Dermis blood vessel endothelial cell (primary cell): ENCODE measurements at regions not wholly inside any gene's neighbourhood (a gene's known extent, or its start where the extent isn't known, plus 50 kb on each side); places are given as distances from the start of the nearest gene placed in this dataset.
"Not testable (repeated sequence)": the region's sequence is repeated elsewhere in the genome, so short reads cannot be mapped to it uniquely, and the experiment has no call there.

Source experiments
- DNase-seq: peaks from one replicate; pipeline ENCODE4 v3.0.0; 2010

GRCh38 chr10:8312781-8313180 lies 258.3 kb downstream of the GATA3 start:
- no peak for DNase-seq

- DNase-seq: no peak
Observed at GRCh38 chr10:8314486-8314885, 260.0 kb downstream of the GATA3 start.

- DNase-seq: no peak
Observed at GRCh38 chr10:8315619-8316021, 261.1 kb downstream of the GATA3 start.

- DNase-seq: no peak
Observed at GRCh38 chr10:8316284-8316683, 261.8 kb downstream of the GATA3 start.

- DNase-seq: not testable (repeated sequence)
Observed at GRCh38 chr10:8318429-8318828, 263.9 kb downstream of the GATA3 start.

- DNase-seq: no peak
Observed at GRCh38 chr10:8318956-8319355, 264.5 kb downstream of the GATA3 start.

GRCh38 chr10:8319704-8320103 lies 265.2 kb downstream of the GATA3 start:
- DNase-seq: no peak

GRCh38 chr10:8321990-8322389 lies 267.5 kb downstream of the GATA3 start:
- DNase-seq: no peak

- DNase-seq: peak; percentile 4
Observed at GRCh38 chr10:8323428-8324054, 269.1 kb downstream of the GATA3 start.

GRCh38 chr10:8325024-8325980 lies 270.8 kb downstream of the GATA3 start:
- DNase-seq: no peak

GRCh38 chr10:8326396-8327139 lies 272.1 kb downstream of the GATA3 start:
- DNase-seq: no peak

- no peak for DNase-seq
Observed at GRCh38 chr10:8327140-8327423, 272.6 kb downstream of the GATA3 start.

GRCh38 chr10:8331387-8331786 lies 276.9 kb downstream of the GATA3 start:
- DNase-seq: no peak

GRCh38 chr10:8331896-8332729 lies 277.6 kb downstream of the GATA3 start:
- DNase-seq: peak; percentile 8

- DNase-seq: no peak
Observed at GRCh38 chr10:8332730-8333111, 278.2 kb downstream of the GATA3 start.

GRCh38 chr10:8334631-8335030 lies 280.1 kb downstream of the GATA3 start:
- DNase-seq: no peak

GRCh38 chr10:8336629-8337331 lies 282.3 kb downstream of the GATA3 start:
- no peak for DNase-seq

- DNase-seq: no peak
Observed at GRCh38 chr10:8337332-8337651, 282.8 kb downstream of the GATA3 start.

- DNase-seq: no peak
Observed at GRCh38 chr10:8338177-8338766, 283.8 kb downstream of the GATA3 start.

- no peak for DNase-seq
Observed at GRCh38 chr10:8344756-8345155, 290.3 kb downstream of the GATA3 start.

GRCh38 chr10:8346861-8347260 lies 292.4 kb downstream of the GATA3 start:
- DNase-seq: no peak

- not testable (repeated sequence) for DNase-seq
Observed at GRCh38 chr10:8347614-8348013, 293.1 kb downstream of the GATA3 start.
